GM21529 (cell line): ENCODE measurements at regions not wholly inside any gene's neighbourhood (a gene's known extent, or its start where the extent isn't known, plus 50 kb on each side); places are given as distances from the start of the nearest gene placed in this dataset.

Source experiments
- ATAC-seq: cut with Tn5 transposase; IDR thresholded peaks from one replicate; pipeline ENCODE4 v1.9.1; 2021; ENCODE audit not compliant: unreplicated experiment

DNA sequence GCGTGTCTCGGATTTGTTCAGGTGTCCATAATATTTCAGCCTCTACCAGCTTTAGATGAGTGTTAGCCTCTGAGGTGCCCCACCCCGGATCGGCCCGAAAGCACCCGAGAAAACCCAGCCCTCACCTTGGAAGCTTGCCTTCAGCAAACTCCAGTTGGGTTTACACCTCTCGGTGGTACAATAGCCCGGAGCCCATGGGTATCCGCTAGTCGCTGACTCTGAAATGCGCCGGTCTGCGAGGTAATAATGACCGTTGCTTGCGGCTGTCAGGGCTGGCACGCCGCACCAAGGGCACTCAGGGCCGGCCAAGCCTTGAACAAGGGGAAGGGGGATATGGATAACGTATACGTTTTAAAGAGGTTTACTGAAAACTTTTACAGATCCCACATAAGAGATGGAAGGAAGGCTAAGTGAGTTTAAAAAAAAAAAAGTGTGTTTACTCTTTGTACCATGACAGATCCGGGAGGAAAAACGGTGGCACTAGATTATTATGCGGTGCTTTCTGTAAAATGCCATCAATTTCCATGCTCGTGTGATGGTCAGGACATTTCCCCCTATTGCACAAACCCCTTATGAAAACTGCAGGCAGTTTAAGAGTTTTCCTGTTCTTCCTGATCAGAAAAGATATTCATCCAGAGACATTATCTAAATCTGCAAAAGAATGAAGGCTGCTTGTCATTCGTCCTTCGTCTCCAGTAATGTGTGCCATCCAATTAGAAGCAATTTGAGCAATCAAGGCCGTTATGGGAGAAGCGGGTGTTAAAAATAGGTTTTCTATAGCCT lies 124.2 kb downstream of the TMEM161B start:
- ATAC-seq: no peak

DNA sequence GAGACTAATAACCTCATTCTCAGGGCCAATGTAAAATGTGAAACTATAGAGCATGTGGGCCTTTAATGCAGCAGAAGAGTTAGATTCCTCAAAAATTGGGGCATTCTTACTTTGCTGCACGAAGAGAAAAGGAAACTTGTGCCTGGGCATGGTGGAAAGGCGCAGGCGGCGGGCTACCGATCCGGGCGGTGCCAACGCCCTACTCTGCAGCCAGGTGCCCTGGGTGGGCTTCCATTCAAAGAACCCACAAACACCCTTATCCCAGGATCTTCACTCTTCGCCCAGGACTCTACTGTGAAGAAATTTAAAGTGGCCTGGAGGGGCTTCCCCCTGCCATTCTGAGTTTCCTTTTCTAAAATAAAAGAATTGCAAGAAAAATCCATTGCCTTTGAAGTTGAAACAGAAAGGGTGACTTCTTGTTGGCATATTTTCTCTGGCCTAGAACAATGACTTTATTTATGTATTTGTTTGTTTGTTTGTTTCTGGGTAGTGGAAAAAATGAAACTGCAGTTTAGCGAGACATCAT lies 124.9 kb downstream of the TMEM161B start:
- ATAC-seq: no peak

DNA sequence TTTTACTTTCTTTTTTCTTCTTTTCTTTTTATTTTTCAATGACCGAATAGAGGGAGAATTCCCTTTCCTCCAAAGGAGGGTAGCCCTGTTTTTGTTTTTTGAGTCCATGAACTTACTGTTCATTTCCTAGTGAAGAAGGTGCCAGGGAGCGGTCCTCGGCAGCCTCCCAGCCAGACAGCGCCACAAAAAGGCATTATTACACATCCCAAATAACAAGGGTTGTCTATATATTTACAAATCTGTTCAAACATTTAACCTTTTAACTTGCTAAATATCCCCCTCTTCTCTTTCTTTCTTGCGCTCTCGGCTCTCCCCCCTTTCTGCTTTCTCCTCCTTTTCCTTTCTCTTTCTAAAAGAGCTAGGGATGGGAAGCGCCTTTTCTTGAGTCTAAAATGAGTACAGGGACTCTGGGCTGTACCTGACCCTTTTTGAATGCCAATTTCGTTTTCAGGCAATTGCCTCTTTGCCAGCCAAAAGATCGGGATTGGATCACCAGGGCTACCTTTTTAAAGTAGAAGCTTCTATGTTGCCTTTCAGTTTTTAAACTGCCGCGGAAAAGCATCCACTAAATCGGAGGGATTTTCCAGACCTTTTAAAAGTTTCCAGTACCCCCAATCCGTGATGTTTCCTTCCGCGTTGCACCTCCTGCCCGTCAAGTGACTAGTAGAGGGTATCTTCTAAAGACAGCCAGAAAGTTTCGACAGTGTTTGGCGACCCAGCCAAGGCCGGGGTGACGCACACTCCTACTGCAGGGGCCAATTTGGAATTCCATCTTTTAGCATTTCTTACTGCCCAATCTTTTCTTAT lies 125.6 kb downstream of the TMEM161B start:
- no peak for ATAC-seq

DNA sequence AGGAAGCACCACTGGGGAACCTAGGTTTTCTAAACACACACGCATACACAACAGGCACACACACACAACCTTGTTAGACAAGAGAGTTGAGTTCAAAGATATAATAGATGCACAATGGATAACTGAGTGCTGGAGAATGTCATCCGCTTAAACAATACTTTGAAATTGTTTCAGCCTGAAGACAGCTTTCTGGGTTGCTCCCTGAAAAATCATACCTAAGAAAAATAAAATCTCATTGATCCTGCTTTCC lies 126.1 kb downstream of the TMEM161B start:
- ATAC-seq: no peak

DNA sequence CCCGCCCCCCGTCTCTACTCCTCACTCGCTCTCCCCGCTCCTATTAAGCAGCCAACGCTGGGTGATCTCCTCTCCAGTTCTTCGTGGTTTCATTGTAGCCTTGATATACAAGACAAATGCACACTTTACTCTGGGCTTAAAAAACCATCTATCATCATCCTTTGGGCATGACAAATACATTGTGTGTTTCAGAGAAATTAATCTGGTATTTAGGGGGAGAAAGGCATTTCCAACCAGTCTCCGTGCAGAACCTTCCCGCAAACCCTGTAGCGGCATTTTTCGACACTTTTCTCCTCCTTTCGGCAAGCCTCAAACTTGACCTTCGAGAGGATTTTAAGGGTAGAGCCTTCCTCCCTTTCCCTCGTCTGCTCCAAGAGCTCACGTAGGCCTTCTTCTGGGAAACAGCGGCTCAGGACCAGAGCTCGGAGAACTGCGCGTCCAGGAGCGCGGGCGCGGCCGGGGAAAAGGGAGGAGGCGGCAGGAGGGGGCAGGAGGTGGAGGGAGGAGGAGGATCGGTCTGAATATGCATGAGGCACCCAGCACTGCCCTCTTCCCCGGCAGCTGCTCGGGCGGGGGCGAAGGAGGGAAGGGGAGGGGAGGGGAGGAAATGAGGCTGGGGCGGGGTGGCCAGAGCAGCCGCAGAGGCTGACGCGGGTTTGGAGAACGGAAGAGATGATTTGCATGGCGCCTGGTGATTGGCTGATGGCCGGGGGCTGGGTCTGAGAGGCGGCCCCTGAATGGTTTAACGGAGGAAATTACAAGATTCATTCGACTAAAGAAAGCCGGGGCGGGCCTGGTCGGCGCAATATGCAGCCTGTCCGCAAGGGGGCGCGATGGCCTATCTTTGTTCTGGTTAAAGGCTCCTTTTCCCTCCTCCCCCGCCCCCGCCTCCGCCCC lies 127.5 kb downstream of the TMEM161B start:
- ATAC-seq: peak; percentile 87

DNA sequence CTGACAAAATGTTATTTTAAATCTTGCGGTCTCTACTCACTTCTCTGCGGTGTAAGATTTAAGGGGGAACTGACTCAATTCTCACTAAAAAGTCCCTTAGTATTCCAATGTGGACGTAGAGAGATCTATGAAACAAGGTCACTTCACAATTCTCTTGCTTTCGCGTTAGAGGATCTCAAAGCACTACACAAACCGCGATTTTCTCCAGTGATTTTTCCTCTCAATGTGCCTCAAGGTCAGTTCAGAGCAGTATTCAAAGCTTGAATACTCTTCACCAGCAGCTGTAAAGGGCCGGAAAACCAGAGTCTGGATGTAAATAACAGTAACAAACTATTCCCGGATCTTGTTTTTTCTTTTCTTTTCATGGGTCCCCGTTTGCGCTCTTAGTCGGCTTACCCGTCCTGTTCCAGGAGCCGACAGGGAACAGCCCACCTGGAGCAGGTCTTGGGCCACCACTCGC lies 128.2 kb downstream of the TMEM161B start:
- no peak for ATAC-seq

DNA sequence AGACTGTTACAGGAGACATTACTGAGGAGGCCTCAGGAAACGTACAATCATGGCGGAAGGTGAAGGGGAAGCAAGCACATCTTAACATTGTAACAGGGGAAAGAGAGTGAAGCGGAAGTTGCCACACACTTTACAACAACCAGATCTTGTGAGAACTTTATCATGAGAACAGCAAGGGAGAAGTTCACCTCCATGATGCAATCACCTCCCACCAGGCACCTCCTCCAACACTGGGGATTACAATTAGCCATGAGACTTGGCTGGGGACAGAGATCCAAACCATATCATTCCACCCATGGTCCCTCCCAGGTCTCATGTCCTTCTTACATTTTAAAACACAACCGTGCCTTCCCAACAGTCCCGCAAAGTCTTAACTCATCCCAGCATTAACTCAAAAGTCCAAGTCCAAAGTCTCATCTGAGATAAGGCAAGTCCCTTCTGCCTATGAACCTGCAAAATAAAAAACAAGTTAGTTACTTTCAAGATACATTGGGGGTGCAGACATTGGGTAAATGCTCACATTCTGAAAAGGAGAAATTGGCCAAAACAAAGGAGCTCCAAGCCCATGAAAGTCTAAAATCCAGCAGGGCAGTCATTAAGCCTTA lies 138.3 kb downstream of the TMEM161B start:
- no peak for ATAC-seq

DNA sequence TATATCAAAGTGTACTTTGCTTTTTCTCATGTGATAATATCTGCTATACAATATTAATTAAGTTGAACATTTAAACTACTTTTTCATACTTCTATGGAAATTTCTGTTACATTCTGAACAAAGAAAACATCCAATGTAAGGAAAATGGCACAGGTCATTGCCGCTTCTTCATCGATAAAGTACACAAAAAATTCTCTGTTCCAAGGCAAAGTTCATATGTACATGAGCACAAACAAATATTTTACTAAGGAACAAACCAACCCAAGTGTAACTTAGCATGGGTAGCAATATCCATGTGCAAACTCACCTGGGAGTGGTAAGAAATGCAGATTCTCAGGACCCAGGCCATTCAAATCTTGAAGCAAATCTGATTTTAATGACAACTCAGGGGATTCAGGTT lies 139.8 kb downstream of the TMEM161B start:
- ATAC-seq: no peak

DNA sequence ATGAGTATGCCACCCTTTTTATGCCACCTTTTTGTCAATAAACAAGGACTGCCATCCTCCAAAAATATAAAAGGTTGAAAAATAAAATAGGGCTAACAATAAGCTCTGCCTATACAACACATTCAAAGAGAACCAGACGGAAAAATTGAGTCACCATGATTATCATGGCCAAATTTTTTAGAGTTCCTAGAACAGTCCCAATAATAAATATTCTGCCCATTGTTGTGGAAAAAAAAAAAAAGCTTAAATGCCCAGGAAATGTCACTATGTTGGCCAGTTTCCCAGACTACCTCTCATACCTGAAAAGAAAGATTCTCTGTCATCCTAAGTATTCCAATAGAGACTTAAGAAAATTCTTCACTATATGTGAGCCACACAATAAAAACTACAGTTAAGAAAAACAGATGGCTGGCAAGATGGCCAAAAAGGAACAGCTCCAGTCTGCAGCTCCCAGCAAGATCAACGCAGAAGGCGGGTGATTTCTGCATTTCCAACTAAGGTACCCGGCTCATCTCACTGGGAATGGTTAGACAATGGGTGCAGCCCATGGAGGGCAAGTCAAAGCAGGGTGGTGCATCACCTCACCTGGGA lies 149.0 kb downstream of the TMEM161B start:
- no peak for ATAC-seq

DNA sequence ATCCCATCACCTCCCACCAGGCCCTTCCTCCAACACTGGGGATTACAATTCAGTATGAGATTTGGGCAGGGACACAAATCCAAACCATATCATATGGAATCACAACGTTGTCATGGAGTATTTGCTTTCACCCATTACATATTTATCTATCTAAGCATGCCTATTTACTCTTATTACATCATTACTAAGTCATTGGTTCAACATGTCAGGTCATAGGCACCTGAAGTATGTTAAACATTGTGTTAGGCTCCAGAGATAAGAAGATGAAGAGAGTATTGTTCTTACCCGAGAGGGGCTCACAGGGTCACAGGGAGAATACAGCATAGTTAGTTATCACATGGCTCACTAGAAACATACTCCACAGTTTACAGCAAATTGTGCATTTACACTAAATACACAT lies 150.5 kb downstream of the TMEM161B start:
- no peak for ATAC-seq

DNA sequence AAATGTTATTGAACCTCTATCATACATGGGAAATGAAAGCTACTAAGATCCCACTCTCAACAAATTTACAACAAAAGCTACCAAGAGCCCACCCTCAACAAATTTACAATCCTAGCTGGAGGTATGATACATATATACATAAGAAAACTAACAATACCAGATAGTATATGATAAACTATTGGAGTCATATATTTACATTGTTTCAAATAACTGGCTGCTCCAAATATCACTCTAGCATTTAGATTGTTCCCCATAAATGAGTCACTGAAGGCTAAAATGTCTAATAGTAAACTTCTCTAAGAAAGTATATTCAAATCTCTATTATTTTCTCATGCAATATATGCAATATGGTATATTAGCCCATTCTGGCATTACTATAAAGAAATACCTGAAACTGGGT lies 151.1 kb downstream of the TMEM161B start:
- ATAC-seq: no peak

DNA sequence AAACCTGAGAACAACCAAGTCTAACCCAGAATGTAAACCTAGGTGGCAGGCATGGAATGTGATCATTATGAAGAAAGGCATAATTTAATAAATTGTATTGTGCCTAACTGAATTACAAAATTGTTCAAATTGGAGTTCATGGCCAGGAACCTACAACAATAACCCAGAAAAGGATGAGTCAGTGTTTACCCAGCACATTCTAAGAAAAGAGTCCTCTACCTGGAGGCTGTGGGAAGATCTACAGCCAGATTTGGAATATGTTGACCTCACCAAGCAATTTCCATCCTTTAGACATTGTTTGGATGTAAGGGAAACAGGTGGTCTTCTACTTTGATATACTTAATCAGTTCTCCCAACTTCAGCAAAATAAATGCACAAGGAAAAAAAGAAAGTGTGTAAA lies 152.2 kb downstream of the TMEM161B start:
- no peak for ATAC-seq

DNA sequence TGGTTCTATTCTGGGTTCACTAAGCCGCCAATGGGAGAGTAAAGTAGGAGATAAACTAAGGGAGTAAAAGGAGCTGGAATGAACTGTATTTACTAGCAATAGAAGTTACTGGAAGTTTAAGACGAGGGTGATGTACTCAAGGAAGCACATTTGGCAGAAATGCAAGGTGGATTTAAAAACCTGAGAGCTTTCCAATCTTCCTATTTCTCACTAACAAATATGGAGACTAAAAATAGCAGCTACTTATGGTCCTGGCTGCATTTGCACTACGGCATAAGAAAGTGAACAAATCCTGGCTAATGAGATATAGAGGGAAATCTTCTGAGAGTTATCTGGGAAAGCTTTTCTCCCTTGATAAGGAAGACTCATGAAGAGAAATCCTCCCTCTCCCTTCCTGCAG lies 153.4 kb downstream of the TMEM161B start:
- ATAC-seq: no peak

DNA sequence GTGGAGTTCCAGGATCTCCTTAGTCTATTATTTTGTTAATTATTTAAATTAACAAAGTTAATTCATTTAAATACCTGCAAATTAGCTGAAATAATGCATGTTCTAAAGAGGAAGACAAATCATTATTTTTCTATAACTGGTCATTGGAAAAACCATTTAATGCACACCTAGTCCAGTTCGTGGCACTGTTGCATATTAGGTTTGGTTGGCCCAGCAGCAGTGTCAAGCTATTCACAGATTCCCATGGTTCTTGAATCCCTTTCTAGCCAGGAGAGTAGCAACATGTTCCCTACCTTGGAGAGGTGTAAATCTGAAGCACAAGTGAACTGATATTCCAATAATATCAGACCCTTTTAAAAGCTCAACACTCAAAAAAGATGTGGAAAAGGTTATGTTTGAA lies 155.2 kb downstream of the TMEM161B start:
- no peak for ATAC-seq

DNA sequence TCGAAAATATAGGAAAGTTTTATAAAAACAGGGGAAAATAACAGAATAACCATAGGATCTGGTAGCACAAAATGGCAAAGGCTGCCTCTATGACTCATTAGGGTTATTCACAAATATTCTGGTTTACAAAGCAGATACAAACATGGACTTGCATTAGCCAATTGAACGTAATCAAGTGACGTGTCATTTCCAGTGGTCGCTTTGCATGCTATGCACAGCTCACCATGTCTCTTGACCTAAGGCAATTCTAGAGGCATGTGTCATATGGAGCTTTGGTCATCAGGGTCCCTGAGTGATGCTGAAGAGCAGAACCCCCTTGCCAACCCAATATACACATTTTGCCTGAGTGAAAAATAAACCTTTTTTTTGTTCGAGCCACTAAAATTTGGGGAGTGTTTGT lies 158.8 kb downstream of the TMEM161B start:
- no peak for ATAC-seq

DNA sequence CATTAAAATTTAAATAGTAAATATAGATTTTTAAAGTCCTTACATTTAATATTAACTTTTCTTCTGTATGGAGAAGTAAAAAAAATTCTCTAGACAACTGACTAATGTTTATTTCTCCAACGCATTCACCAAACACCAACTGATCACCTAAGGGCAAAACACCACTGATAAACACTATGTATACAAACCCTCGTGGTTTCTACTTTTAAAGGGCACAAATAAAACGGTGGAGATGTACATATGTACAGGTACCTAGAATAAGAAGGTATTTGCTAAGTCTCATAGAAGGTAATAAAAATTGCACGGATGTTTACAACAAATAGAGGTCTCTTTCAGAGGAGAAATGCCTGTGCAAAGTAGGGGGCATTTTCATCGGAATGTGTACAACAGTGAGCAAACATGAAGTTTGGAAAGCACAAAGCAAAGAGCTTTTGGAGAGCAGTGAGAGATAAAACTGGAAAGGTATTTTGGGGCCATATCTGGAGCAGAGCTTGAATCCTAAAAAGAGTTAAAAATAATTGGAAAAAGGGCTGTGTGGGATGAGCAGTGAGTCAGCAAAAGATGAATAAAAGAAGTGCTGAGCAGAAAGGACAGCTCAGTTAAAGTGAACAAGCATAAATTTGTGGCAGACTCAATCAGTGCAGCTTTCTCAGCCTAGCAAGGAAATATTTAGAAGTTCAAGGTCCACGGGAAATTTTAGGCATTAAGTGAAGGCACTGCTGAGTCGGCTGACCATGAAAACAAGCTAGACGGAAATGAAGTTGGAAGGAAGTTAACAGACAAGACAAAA lies 160.0 kb downstream of the TMEM161B start:
- no peak for ATAC-seq

DNA sequence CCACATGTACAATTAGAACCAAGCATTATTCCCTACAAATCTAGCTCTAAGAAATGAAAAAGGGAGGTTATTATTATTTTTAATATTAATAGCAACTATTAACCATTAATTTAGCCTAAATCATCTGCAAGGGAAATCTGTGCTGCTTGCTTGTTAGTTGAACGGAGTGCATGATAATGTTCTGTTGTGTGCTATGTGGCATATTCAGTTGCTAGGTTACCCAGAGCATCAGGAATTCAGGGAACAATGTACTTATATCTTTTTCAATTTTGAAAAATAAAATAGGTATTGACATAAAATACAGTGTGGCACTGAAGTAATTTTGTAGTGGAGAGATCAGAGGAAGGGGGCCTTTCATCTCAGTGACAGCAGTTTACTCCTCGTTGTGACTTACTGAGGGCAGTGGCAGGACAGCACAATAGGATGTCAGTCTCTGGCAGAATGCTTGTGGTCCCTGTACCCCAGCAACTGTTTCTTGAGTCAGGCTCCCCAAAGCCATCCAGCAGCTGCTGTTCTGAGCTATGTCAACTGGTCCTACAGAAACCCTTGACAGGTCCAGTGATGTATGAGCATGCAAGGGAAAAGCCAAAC lies 173.6 kb downstream of the TMEM161B start:
- no peak for ATAC-seq

DNA sequence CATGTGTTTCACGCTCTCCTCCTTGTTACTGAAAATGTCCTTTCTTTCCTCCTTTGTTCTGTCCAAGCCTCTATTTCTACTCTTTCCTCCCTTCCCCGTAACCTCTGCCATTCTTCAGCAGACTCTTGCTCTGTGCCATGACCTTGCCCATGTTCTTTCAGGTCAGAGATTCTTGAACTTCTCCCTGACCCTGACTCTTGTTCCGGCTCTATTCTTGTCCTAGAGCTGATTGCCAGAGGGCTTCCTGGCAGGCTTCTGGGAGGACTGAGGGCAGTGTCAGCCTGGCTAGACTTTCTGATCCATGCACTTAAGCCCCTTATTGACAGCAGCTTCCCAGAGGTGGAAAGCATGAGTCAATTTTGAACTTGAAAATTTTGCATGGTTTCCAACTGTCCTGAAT lies 174.2 kb downstream of the TMEM161B start:
- no peak for ATAC-seq

DNA sequence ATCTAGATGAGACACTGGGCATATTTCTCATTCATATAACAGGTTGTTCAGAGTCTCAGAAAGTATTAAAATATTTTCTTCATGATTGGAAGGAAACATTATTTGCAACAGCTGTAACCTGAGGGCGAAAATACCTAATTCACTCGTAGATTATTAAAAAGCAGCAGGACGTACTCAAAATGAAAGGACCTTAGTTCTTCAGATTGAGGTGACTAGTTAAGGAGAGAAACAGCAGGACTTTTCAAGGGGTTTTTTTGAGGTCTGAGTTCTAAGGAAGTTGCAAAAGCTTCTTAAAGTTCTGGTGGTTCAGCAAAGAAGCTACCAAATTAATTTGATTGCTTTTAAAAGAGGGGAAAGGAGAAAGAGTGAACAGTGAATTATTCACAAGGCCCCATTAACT lies 174.9 kb downstream of the TMEM161B start:
- ATAC-seq: no peak
